ENCODE measurements at regions not wholly inside any gene's neighbourhood (a gene's known extent, or its start where the extent isn't known, plus 50 kb on each side); places are given as distances from the start of the nearest gene placed in this dataset.

DNA sequence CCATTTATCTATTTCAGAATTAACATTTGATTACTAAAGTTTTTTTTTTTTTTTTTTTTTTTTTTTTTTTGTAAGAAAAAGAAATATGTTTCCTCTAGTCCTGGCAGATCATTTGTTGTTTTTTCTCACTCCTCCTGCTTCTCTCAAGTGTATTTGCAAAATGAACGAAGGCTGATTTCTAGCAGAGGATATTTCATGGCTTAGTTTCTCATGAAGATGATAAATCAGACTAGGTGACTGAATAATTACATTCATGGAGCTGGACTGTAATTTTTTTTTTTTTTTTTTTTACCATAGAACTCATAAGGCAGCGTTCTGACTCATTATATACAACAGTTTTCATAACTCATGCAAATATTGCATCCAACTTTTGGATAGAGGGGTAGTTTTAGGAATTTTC, 332.5 kb upstream of the SEMA6D start:
- CTCF ChIA-PET: interaction anchor here (0.6 kb wide), 1 partner anchor 25 kb away, joined by 4 read pairs; no protein-coding TSS in a partner anchor
- BruUV-seq (replicated peaks): no TSS peak
- Histone ChIP-seq H3K27me3 (replicated peaks; ENCODE audit: insufficient read depth, low read depth, low read length, poor library complexity) (no peaks in the 10 kb centered on the region), H3K4me1 (ENCODE audit: insufficient read depth, low read length, poor library complexity, severe bottlenecking) (peaks cover 15% of the 10 kb centered on the region), H3K4me3 (ENCODE audit: low read depth, low read length, poor library complexity, severe bottlenecking) (no peak overlapping the region), H3K36me3 (ENCODE audit: insufficient read depth, low read length, poor library complexity, severe bottlenecking) (no peaks in the 10 kb centered on the region), H3K27ac (ENCODE audit: low read depth, low read length, poor library complexity, severe bottlenecking) (no peak overlapping the region), H3K9me3 (ENCODE audit: low read depth, low read length, poor library complexity, severe bottlenecking) (no peaks in the 10 kb centered on the region)
- POLR2A ChIA-PET (ENCODE audit: low non-redundant PET): interaction anchor here (0.7 kb wide), 2 partner anchors 56 to 1305 kb away, joined by 9 to 14 read pairs; no protein-coding TSS in a partner anchor
- TF ChIP-seq EZH2 (IDR thresholded peaks at IDR 0.05; ENCODE audit: borderline replicate concordance, low read depth, low read length, poor library complexity, severe bottlenecking): no peak
- TF ChIP-seq, protein P1, sequence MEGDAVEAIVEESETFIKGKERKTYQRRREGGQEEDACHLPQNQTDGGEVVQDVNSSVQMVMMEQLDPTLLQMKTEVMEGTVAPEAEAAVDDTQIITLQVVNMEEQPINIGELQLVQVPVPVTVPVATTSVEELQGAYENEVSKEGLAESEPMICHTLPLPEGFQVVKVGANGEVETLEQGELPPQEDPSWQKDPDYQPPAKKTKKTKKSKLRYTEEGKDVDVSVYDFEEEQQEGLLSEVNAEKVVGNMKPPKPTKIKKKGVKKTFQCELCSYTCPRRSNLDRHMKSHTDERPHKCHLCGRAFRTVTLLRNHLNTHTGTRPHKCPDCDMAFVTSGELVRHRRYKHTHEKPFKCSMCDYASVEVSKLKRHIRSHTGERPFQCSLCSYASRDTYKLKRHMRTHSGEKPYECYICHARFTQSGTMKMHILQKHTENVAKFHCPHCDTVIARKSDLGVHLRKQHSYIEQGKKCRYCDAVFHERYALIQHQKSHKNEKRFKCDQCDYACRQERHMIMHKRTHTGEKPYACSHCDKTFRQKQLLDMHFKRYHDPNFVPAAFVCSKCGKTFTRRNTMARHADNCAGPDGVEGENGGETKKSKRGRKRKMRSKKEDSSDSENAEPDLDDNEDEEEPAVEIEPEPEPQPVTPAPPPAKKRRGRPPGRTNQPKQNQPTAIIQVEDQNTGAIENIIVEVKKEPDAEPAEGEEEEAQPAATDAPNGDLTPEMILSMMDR (conservative IDR thresholded peaks at IDR 0.05; ENCODE audit: low read depth, low read length): no peak
- intact Hi-C loops (cut with micrococcal nuclease; ENCODE audit: unreplicated experiment): no loop called here
- DNase-seq (ENCODE audit: low spot score): no peak

DNA sequence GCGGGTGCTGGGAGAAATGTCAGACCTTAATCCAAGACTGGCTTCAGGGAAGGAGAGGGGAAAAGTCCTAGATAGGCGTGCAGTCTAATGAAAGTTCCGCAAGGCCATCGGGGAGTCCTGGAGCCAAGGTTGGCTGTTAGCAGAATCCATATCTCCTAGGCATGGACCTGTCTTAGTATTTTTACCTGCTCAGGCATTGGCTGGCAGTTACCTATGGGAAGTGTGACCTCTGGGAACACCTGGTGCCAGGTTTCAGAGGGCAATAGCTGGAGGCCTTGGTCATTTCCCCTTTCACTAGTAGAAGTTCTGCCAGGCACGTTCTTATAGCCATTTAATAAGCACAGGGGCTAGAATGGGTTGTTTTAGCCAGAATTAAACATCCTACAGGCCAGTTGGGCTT, 330.8 kb upstream of the SEMA6D start:
- no peak for TF ChIP-seq EZH2 (IDR thresholded peaks at IDR 0.05; ENCODE audit: borderline replicate concordance, low read depth, low read length, poor library complexity, severe bottlenecking)
- TF ChIP-seq, protein P1 (conservative IDR thresholded peaks at IDR 0.05; ENCODE audit: low read depth, low read length): no peak
- no peaks in the 10 kb centered on the region for H3K36me3 ChIP-seq (ENCODE audit: insufficient read depth, low read length, poor library complexity, severe bottlenecking)
- H3K27ac ChIP-seq (ENCODE audit: low read depth, low read length, poor library complexity, severe bottlenecking): no peak overlapping the region
- POLR2A ChIA-PET (ENCODE audit: low non-redundant PET): no interaction called here
- CTCF ChIA-PET: no interaction called here
- DNase-seq (ENCODE audit: low spot score): no peak
- BruUV-seq (replicated peaks): no TSS peak
- intact Hi-C loops (cut with micrococcal nuclease; ENCODE audit: unreplicated experiment): no loop called here
- peaks cover 15% of the 10 kb centered on the region for H3K4me1 ChIP-seq (ENCODE audit: insufficient read depth, low read length, poor library complexity, severe bottlenecking)
- H3K27me3 ChIP-seq (replicated peaks; ENCODE audit: insufficient read depth, low read depth, low read length, poor library complexity): no peaks in the 10 kb centered on the region
- no peak overlapping the region for H3K4me3 ChIP-seq (ENCODE audit: low read depth, low read length, poor library complexity, severe bottlenecking)
- no peaks in the 10 kb centered on the region for H3K9me3 ChIP-seq (ENCODE audit: low read depth, low read length, poor library complexity, severe bottlenecking)

GRCh38 chr15:47388299-47388698, 329.0 kb upstream of the SEMA6D start:
- POLR2A ChIA-PET (ENCODE audit: low non-redundant PET): no interaction called here

More at GRCh38 chr15:47388299-47388698, 329.0 kb upstream of the SEMA6D start:
- intact Hi-C loops (cut with micrococcal nuclease; ENCODE audit: unreplicated experiment): no loop called here
- no TSS peak for BruUV-seq (replicated peaks)
- Histone ChIP-seq H3K4me3 (ENCODE audit: low read depth, low read length, poor library complexity, severe bottlenecking) (no peak overlapping the region), H3K36me3 (ENCODE audit: insufficient read depth, low read length, poor library complexity, severe bottlenecking) (no peaks in the 10 kb centered on the region), H3K9me3 (ENCODE audit: low read depth, low read length, poor library complexity, severe bottlenecking) (no peaks in the 10 kb centered on the region), H3K27me3 (replicated peaks; ENCODE audit: insufficient read depth, low read depth, low read length, poor library complexity) (no peaks in the 10 kb centered on the region), H3K27ac (ENCODE audit: low read depth, low read length, poor library complexity, severe bottlenecking) (no peak overlapping the region), H3K4me1 (ENCODE audit: insufficient read depth, low read length, poor library complexity, severe bottlenecking) (peaks cover 15% of the 10 kb centered on the region)
- CTCF ChIA-PET: no interaction called here
- TF ChIP-seq EZH2 (IDR thresholded peaks at IDR 0.05; ENCODE audit: borderline replicate concordance, low read depth, low read length, poor library complexity, severe bottlenecking): no peak
- TF ChIP-seq, protein P1 (conservative IDR thresholded peaks at IDR 0.05; ENCODE audit: low read depth, low read length): no peak
- DNase-seq (ENCODE audit: low spot score): no peak
